Hepatocyte (in vitro differentiated cells): ENCODE measurements at regions not wholly inside any gene's neighbourhood (a gene's known extent, or its start where the extent isn't known, plus 50 kb on each side); places are given as distances from the start of the nearest gene placed in this dataset.

ENCODE experiments used
- EZH2phosphoT487 ChIP-seq: fragments of 200-600 bp; sonication (generic); IDR thresholded peaks from one replicate; pipeline ENCODE4 v1.6.1; 2018; ENCODE audit warnings: antibody characterized with exemption, mild to moderate bottlenecking, low read depth, moderate library complexity; ENCODE audit not compliant: unreplicated experiment, severe bottlenecking
- TF ChIP-seq, protein P1 (sequence below): fragments of 200-600 bp; sonication (generic); IDR thresholded peaks from 2 replicates; pipeline ENCODE4 v1.5.1; 2016; ENCODE audit warnings: antibody characterized with exemption, mild to moderate bottlenecking; ENCODE audit not compliant: poor library complexity

DNA sequence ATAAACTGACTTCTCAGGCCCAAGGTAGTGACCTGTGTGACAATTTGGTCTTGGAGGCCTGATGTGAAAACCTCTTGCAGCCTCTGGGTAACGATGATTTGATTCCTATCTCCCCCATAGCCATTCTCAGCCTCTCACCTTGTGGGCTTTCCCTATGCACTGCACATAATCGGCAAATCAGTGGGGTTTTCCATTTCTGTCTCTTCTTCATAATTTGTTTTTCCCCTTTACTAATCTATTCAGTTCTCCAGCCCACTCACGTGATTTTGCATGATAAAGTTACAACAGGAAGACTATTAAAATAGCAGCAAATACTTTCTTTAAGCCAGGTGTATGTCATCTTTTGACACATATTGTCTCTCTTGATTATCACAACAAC is 893.7 kb downstream of the TFAP2A start:
- TF ChIP-seq EZH2phosphoT487 = no peak
- TF ChIP-seq, protein P1, sequence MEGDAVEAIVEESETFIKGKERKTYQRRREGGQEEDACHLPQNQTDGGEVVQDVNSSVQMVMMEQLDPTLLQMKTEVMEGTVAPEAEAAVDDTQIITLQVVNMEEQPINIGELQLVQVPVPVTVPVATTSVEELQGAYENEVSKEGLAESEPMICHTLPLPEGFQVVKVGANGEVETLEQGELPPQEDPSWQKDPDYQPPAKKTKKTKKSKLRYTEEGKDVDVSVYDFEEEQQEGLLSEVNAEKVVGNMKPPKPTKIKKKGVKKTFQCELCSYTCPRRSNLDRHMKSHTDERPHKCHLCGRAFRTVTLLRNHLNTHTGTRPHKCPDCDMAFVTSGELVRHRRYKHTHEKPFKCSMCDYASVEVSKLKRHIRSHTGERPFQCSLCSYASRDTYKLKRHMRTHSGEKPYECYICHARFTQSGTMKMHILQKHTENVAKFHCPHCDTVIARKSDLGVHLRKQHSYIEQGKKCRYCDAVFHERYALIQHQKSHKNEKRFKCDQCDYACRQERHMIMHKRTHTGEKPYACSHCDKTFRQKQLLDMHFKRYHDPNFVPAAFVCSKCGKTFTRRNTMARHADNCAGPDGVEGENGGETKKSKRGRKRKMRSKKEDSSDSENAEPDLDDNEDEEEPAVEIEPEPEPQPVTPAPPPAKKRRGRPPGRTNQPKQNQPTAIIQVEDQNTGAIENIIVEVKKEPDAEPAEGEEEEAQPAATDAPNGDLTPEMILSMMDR = no peak
